ENCODE measurements at regions not wholly inside any gene's neighbourhood (a gene's known extent, or its start where the extent isn't known, plus 50 kb on each side); places are given as distances from the start of the nearest gene placed in this dataset.

DNA sequence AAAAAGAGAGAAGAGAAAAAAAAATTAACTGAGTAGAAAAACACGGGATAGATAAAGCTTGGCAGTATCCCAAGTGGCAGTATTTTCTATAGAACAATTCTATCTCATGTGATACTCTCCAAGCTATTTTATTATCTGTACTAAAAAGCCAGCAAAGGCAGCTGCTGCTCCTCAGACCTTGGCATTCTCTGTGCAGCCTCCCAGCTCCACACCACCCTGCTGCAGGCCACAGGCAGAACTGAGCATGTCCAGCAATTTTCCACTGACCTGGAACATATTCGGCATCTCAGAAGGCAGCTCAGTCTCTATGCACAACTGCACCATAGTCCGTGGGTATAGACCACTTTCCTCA is 1161.4 kb downstream of the IGSF11 start:
- in situ Hi-C loops (cut with MboI): no loop called here
- TF ChIP-seq EZH2 (IDR thresholded peaks at IDR 0.05; ENCODE audit: insufficient read depth, poor library complexity, severe bottlenecking) (no peak), EZH2phosphoT487 (IDR thresholded peaks at IDR 0.05; ENCODE audit: insufficient read depth, low read depth) (no peak)
- Histone ChIP-seq H3K36me3 (ENCODE audit: low read depth) (no peaks in the 10 kb centered on the region), H3K9me3 (ENCODE audit: low read depth) (no peaks in the 10 kb centered on the region), H3K4me3 (no peak overlapping the region), H3K27ac (no peak overlapping the region), H2AFZ (no peak overlapping the region), H3K79me2 (ENCODE audit: insufficient read depth) (no peaks in the 10 kb centered on the region), H3K4me1 (ENCODE audit: insufficient read depth) (peaks cover 15% of the 10 kb centered on the region; the same call in 1 of the 2 replicates), H3K27me3 (replicated peaks; ENCODE audit: insufficient read depth) (no peaks in the 10 kb centered on the region), H4K20me1 (ENCODE audit: insufficient read depth) (no peaks in the 10 kb centered on the region), H3K9ac (no peak overlapping the region), H3F3A (ENCODE audit: insufficient read depth) (peaks cover 9% of the 10 kb centered on the region), H3K9me2 (ENCODE audit: insufficient read depth) (0 out of 2 replicates have a peak, but pooled peaks cover 9% of the 10 kb centered on the region), H3K4me2 (ENCODE audit: unreplicated experiment) (no peak overlapping the region)
- no peak for DNase-seq
- 29 to 31% methylated on average over 3 of the region's 3 CpGs for WGBS, 2 experiments (ENCODE audit: low coverage in 1 of 2, low lambda C conversion rate in 2 of 2, missing lambda C conversion rate in 2 of 2)

DNA sequence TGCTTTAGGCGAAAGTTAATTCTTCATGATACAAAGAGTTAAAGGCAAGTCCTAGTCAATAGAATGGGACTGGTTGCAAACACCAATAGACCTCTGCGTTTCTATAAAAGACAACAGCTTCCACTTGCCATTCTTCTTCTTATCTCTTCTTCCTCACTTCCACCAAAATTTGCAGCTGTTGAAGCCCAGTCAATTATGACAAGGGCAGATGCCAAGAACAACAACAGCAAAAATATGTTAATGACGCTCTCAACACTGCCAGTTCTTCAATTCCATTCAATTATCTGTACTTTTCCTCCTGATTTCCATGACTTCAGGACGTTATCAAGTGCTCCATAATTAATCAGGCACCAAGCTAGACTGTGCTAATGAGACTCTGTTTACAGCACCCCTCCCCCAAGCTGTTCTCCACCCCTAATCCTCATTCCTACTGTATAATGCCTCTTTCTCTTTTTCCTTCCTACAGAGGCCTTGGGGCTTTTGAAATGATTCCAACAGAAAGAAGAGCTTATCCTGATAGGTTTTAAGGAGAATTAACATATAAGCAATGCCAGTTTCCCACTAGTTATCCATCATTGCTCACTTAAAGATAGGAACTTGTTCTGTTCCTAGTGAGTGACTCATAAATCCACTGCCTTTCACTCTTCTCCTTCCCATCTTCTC is 1160.5 kb downstream of the IGSF11 start:
- Histone ChIP-seq H3K36me3 (ENCODE audit: low read depth) (no peaks in the 10 kb centered on the region), H3K79me2 (ENCODE audit: insufficient read depth) (no peaks in the 10 kb centered on the region), H3K27ac (no peak overlapping the region), H4K20me1 (ENCODE audit: insufficient read depth) (no peaks in the 10 kb centered on the region), H2AFZ (no peak overlapping the region), H3F3A (ENCODE audit: insufficient read depth) (peaks cover 9% of the 10 kb centered on the region), H3K9me2 (ENCODE audit: insufficient read depth) (0 out of 2 replicates have a peak, but pooled peaks cover 4% of the 10 kb centered on the region), H3K9me3 (ENCODE audit: low read depth) (no peaks in the 10 kb centered on the region), H3K4me2 (ENCODE audit: unreplicated experiment) (no peak overlapping the region), H3K27me3 (replicated peaks; ENCODE audit: insufficient read depth) (no peaks in the 10 kb centered on the region), H3K4me3 (no peak overlapping the region), H3K9ac (no peak overlapping the region), H3K4me1 (ENCODE audit: insufficient read depth) (0 out of 2 replicates have a peak, but pooled peaks cover 11% of the 10 kb centered on the region)
- no peak for TF ChIP-seq EZH2 (IDR thresholded peaks at IDR 0.05; ENCODE audit: insufficient read depth, poor library complexity, severe bottlenecking)
- no peak for TF ChIP-seq EZH2phosphoT487 (IDR thresholded peaks at IDR 0.05; ENCODE audit: insufficient read depth, low read depth)
- 38 to 43% methylated on average over 4 of the region's 4 CpGs for WGBS, 2 experiments (ENCODE audit: low coverage in 1 of 2, low lambda C conversion rate in 2 of 2, missing lambda C conversion rate in 2 of 2)
- in situ Hi-C loops (cut with MboI): no loop called here
- no peak for DNase-seq

DNA sequence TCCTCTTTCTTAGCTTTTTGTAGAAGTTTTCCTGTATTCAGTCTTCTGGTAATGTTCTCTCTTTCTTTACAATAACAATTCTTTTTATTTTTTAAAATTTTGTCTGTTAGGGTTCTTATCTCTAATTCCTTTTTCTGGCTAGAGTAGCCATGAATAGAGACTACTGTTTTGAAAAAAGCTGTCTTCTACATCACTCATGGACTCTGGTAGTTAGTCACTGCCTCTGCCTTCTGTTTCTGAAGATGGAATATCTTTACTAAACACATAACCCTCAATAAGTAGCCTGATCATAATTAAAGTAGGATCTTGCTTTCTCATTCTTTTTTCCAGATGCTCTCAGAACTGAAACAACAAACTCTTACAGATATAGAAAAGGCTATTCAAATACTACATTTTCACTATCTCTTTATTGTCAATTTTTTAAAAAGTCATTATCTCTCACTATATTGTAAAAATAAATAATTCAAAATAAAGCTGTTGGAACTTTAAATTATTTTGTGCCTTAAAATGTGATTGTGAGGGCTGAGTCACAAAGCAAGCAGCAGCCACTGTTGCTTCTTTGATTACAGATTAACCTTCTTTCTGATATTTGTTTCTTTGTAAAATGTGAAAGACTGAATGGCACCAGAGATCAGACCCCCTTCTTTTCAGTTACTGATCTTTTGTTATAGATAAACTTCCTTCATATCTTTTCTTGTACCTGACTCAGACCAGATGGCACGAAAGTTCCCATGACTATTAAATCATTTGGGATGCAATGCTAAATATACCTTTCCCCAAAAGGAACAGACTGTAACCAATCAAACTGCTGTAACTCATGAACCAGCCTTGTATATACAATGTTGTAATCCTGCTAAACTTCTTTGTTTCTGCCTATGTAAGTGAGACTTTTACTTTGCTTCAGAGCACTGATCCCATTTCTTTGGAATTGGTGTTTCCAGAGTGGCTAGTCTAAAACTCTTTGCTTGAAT is 1159.5 kb downstream of the IGSF11 start:
- WGBS, 2 experiments (ENCODE audit: low coverage in 1 of 2, low lambda C conversion rate in 2 of 2, missing lambda C conversion rate in 2 of 2): 76 to 83% methylated on average over 1 of the region's 1 CpG
- in situ Hi-C loops (cut with MboI): no loop called here
- Histone ChIP-seq H2AFZ (no peak overlapping the region), H3K27me3 (replicated peaks; ENCODE audit: insufficient read depth) (no peaks in the 10 kb centered on the region), H3K27ac (no peak overlapping the region), H3K79me2 (ENCODE audit: insufficient read depth) (no peaks in the 10 kb centered on the region), H4K20me1 (ENCODE audit: insufficient read depth) (no peaks in the 10 kb centered on the region), H3K4me3 (no peak overlapping the region), H3K9me3 (ENCODE audit: low read depth) (no peaks in the 10 kb centered on the region), H3F3A (ENCODE audit: insufficient read depth) (peaks cover 9% of the 10 kb centered on the region), H3K4me1 (ENCODE audit: insufficient read depth) (0 out of 2 replicates have a peak, but pooled peaks cover 11% of the 10 kb centered on the region), H3K36me3 (ENCODE audit: low read depth) (no peaks in the 10 kb centered on the region), H3K4me2 (ENCODE audit: unreplicated experiment) (no peak overlapping the region), H3K9me2 (ENCODE audit: insufficient read depth) (0 out of 2 replicates have a peak, but pooled peaks cover 4% of the 10 kb centered on the region), H3K9ac (no peak overlapping the region)
- DNase-seq: no peak
- TF ChIP-seq EZH2 (IDR thresholded peaks at IDR 0.05; ENCODE audit: insufficient read depth, poor library complexity, severe bottlenecking) (no peak), EZH2phosphoT487 (IDR thresholded peaks at IDR 0.05; ENCODE audit: insufficient read depth, low read depth) (no peak)

DNA sequence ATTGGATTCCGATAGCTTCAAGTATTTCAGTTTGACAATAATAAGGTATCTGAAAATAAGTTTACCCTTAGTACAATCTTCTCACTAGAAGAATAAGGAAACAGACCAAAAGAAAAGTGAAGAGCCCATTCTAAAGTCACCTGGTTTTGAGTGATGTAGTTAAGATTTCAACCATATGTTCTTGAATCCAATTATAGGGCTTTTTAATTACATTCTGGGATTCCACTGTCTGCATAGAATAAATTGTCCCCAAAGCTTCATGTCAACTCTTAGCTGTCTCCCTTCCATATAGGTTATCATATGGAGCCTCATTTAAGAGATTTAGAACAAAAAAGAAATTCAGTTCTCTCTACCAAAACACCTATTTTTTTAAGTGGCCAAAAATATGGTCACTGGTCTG is 1158.8 kb downstream of the IGSF11 start:
- H2AFZ ChIP-seq: no peak overlapping the region
- H3K9me2 ChIP-seq (ENCODE audit: insufficient read depth): 0 out of 2 replicates have a peak, but pooled peaks cover 4% of the 10 kb centered on the region

More for the DNA sequence above, 1158.8 kb downstream of the IGSF11 start:
- in situ Hi-C loops (cut with MboI): no loop called here
- no peaks in the 10 kb centered on the region for H3K79me2 ChIP-seq (ENCODE audit: insufficient read depth)
- WGBS, 2 experiments (ENCODE audit: low coverage in 1 of 2, low lambda C conversion rate in 2 of 2, missing lambda C conversion rate in 2 of 2): 77 to 81% methylated on average over 1 of the region's 1 CpG
- H3K9me3 ChIP-seq (ENCODE audit: low read depth): no peaks in the 10 kb centered on the region
- H3K4me3 ChIP-seq: no peak overlapping the region
- H3K27ac ChIP-seq: no peak overlapping the region
- no peak for TF ChIP-seq EZH2phosphoT487 (IDR thresholded peaks at IDR 0.05; ENCODE audit: insufficient read depth, low read depth)
- TF ChIP-seq EZH2 (IDR thresholded peaks at IDR 0.05; ENCODE audit: insufficient read depth, poor library complexity, severe bottlenecking): no peak
- no peak overlapping the region for H3K9ac ChIP-seq
- no peaks in the 10 kb centered on the region for H4K20me1 ChIP-seq (ENCODE audit: insufficient read depth)
- 0 out of 2 replicates have a peak, but pooled peaks cover 11% of the 10 kb centered on the region for H3K4me1 ChIP-seq (ENCODE audit: insufficient read depth)
- H3F3A ChIP-seq (ENCODE audit: insufficient read depth): peaks cover 9% of the 10 kb centered on the region
- no peaks in the 10 kb centered on the region for H3K27me3 ChIP-seq (replicated peaks; ENCODE audit: insufficient read depth)
- no peaks in the 10 kb centered on the region for H3K36me3 ChIP-seq (ENCODE audit: low read depth)
- no peak for DNase-seq
- H3K4me2 ChIP-seq (ENCODE audit: unreplicated experiment): no peak overlapping the region

All from GM23248 (cell line).